ENCODE measurements at regions not wholly inside any gene's neighbourhood (a gene's known extent, or its start where the extent isn't known, plus 50 kb on each side); places are given as distances from the start of the nearest gene placed in this dataset.

GRCh38 chr1:222865718-222866117 lies 50.9 kb downstream of the DISP1 start:
- no peak overlapping the region for H3K4ac ChIP-seq (ENCODE audit: low read depth in 1 of 2, low read length in 2 of 2)
- H3K18ac ChIP-seq (ENCODE audit: low read depth in 1 of 2, low read length in 2 of 2): no peak overlapping the region
- no peak overlapping the region for H3K27ac ChIP-seq (ENCODE audit: low read length, poor library complexity, severe bottlenecking)
- H4K8ac ChIP-seq (ENCODE audit: low read length): no peak overlapping the region
- no peak overlapping the region for H3K4me3 ChIP-seq (ENCODE audit: insufficient read depth in 1 of 2, low read depth in 1 of 2, low read length in 2 of 2)
- H3K36me3 ChIP-seq (ENCODE audit: control insufficient read depth in 1 of 2, insufficient read depth in 2 of 2, low read depth in 1 of 2, low read length in 2 of 2): no peaks in the 10 kb centered on the region
- no peak overlapping the region for H3K9ac ChIP-seq (ENCODE audit: low read length)
- DNase-seq: no peak
- H2BK12ac ChIP-seq (ENCODE audit: low read length in 2 of 2): no peak overlapping the region
- H2BK120ac ChIP-seq (ENCODE audit: low read depth, low read length): no peak overlapping the region
- no peaks in the 10 kb centered on the region for H3K9me3 ChIP-seq (ENCODE audit: control insufficient read depth, low read length)
- no peaks in the 10 kb centered on the region for H3K27me3 ChIP-seq (ENCODE audit: control insufficient read depth in 1 of 2, insufficient read depth in 1 of 2, low read length in 2 of 2)
- no peak overlapping the region for H2AFZ ChIP-seq (ENCODE audit: low read depth, low read length)
- H3K14ac ChIP-seq (ENCODE audit: low read length in 2 of 2): no peak overlapping the region
- WGBS: 86% methylated on average over 4 of the region's 4 CpGs
- H3K4me2 ChIP-seq (ENCODE audit: low read length, poor library complexity, severe bottlenecking): no peak overlapping the region
- no peak overlapping the region for H2AK5ac ChIP-seq (ENCODE audit: low read length, severe bottlenecking)
- no peak overlapping the region for H4K91ac ChIP-seq (ENCODE audit: low read length)
- no peaks in the 10 kb centered on the region for H3K4me1 ChIP-seq (ENCODE audit: control insufficient read depth, insufficient read depth, low read depth, low read length)
- no peak overlapping the region for H2BK5ac ChIP-seq (ENCODE audit: low read depth, low read length, poor library complexity, severe bottlenecking)
- peaks cover 14% of the 10 kb centered on the region for H3K79me1 ChIP-seq (replicated peaks; ENCODE audit: low read length, poor library complexity, severe bottlenecking)
- H3K23ac ChIP-seq (ENCODE audit: low read length in 2 of 2): no peak overlapping the region
- no peak overlapping the region for H2BK15ac ChIP-seq (ENCODE audit: low read depth, poor library complexity, severe bottlenecking)

GRCh38 chr1:222867316-222867715 lies 52.5 kb downstream of the DISP1 start:
- Histone ChIP-seq H2AK5ac (ENCODE audit: low read length, severe bottlenecking) (no peak overlapping the region), H3K18ac (ENCODE audit: low read depth in 1 of 2, low read length in 2 of 2) (no peak overlapping the region), H3K4me2 (ENCODE audit: low read length, poor library complexity, severe bottlenecking) (no peak overlapping the region), H4K8ac (ENCODE audit: low read length) (no peak overlapping the region), H2BK15ac (ENCODE audit: low read depth, poor library complexity, severe bottlenecking) (no peak overlapping the region), H3K9ac (ENCODE audit: low read length) (no peak overlapping the region), H2BK12ac (ENCODE audit: low read length in 2 of 2) (no peak overlapping the region), H2AFZ (ENCODE audit: low read depth, low read length) (no peak overlapping the region), H3K4me1 (ENCODE audit: control insufficient read depth, insufficient read depth, low read depth, low read length) (no peaks in the 10 kb centered on the region), H3K27ac (ENCODE audit: low read length, poor library complexity, severe bottlenecking) (no peak overlapping the region), H3K14ac (ENCODE audit: low read length in 2 of 2) (no peak overlapping the region), H2BK120ac (ENCODE audit: low read depth, low read length) (no peak overlapping the region), H3K79me1 (replicated peaks; ENCODE audit: low read length, poor library complexity, severe bottlenecking) (peaks cover 14% of the 10 kb centered on the region), H3K9me3 (ENCODE audit: control insufficient read depth, low read length) (no peaks in the 10 kb centered on the region), H2BK5ac (ENCODE audit: low read depth, low read length, poor library complexity, severe bottlenecking) (no peak overlapping the region), H3K23ac (ENCODE audit: low read length in 2 of 2) (no peak overlapping the region), H3K4me3 (ENCODE audit: insufficient read depth in 1 of 2, low read depth in 1 of 2, low read length in 2 of 2) (no peak overlapping the region), H3K4ac (ENCODE audit: low read depth in 1 of 2, low read length in 2 of 2) (no peak overlapping the region), H3K27me3 (ENCODE audit: control insufficient read depth in 1 of 2, insufficient read depth in 1 of 2, low read length in 2 of 2) (no peaks in the 10 kb centered on the region), H3K36me3 (ENCODE audit: control insufficient read depth in 1 of 2, insufficient read depth in 2 of 2, low read depth in 1 of 2, low read length in 2 of 2) (no peaks in the 10 kb centered on the region), H4K91ac (ENCODE audit: low read length) (no peak overlapping the region)
- WGBS: 55% methylated on average over 1 of the region's 1 CpG
- DNase-seq: no peak

GRCh38 chr1:222876182-222876581 lies 61.3 kb downstream of the DISP1 start:
- Histone ChIP-seq H3K79me1 (replicated peaks; ENCODE audit: low read length, poor library complexity, severe bottlenecking) (peaks cover 5% of the 10 kb centered on the region), H2BK12ac (ENCODE audit: low read length in 2 of 2) (no peak overlapping the region), H4K8ac (ENCODE audit: low read length) (no peak overlapping the region), H4K91ac (ENCODE audit: low read length) (no peak overlapping the region), H3K4ac (ENCODE audit: low read depth in 1 of 2, low read length in 2 of 2) (no peak overlapping the region), H3K36me3 (ENCODE audit: control insufficient read depth in 1 of 2, insufficient read depth in 2 of 2, low read depth in 1 of 2, low read length in 2 of 2) (no peaks in the 10 kb centered on the region), H2BK120ac (ENCODE audit: low read depth, low read length) (no peak overlapping the region), H3K9me3 (ENCODE audit: control insufficient read depth, low read length) (no peaks in the 10 kb centered on the region), H3K9ac (ENCODE audit: low read length) (no peak overlapping the region), H2AFZ (ENCODE audit: low read depth, low read length) (no peak overlapping the region), H3K4me2 (ENCODE audit: low read length, poor library complexity, severe bottlenecking) (no peak overlapping the region), H3K14ac (ENCODE audit: low read length in 2 of 2) (no peak overlapping the region), H2BK5ac (ENCODE audit: low read depth, low read length, poor library complexity, severe bottlenecking) (no peak overlapping the region), H3K27ac (ENCODE audit: low read length, poor library complexity, severe bottlenecking) (no peak overlapping the region), H2BK15ac (ENCODE audit: low read depth, poor library complexity, severe bottlenecking) (no peak overlapping the region), H3K27me3 (ENCODE audit: control insufficient read depth in 1 of 2, insufficient read depth in 1 of 2, low read length in 2 of 2) (no peaks in the 10 kb centered on the region), H3K23ac (ENCODE audit: low read length in 2 of 2) (no peak overlapping the region), H3K4me1 (ENCODE audit: control insufficient read depth, insufficient read depth, low read depth, low read length) (no peaks in the 10 kb centered on the region), H3K4me3 (ENCODE audit: insufficient read depth in 1 of 2, low read depth in 1 of 2, low read length in 2 of 2) (no peak overlapping the region), H2AK5ac (ENCODE audit: low read length, severe bottlenecking) (no peak overlapping the region), H3K18ac (ENCODE audit: low read depth in 1 of 2, low read length in 2 of 2) (no peak overlapping the region)
- 100% methylated on average over 1 of the region's 1 CpG for WGBS
- DNase-seq: no peak

GRCh38 chr1:222877854-222878253 lies 63.0 kb downstream of the DISP1 start:
- H3K27ac ChIP-seq (ENCODE audit: low read length, poor library complexity, severe bottlenecking): no peak overlapping the region
- H2BK15ac ChIP-seq (ENCODE audit: low read depth, poor library complexity, severe bottlenecking): no peak overlapping the region
- no peak overlapping the region for H2BK12ac ChIP-seq (ENCODE audit: low read length in 2 of 2)
- H3K23ac ChIP-seq (ENCODE audit: low read length in 2 of 2): no peak overlapping the region
- no peak overlapping the region for H4K91ac ChIP-seq (ENCODE audit: low read length)
- H3K4ac ChIP-seq (ENCODE audit: low read depth in 1 of 2, low read length in 2 of 2): no peak overlapping the region
- no peak for DNase-seq
- H3K9ac ChIP-seq (ENCODE audit: low read length): peak overlapping the region; percentile 48
- no peaks in the 10 kb centered on the region for H3K36me3 ChIP-seq (ENCODE audit: control insufficient read depth in 1 of 2, insufficient read depth in 2 of 2, low read depth in 1 of 2, low read length in 2 of 2)
- H3K4me3 ChIP-seq (ENCODE audit: insufficient read depth in 1 of 2, low read depth in 1 of 2, low read length in 2 of 2): peak overlapping the region in 1 of 2 experiments; percentile 48
- H2AFZ ChIP-seq (ENCODE audit: low read depth, low read length): no peak overlapping the region
- H3K9me3 ChIP-seq (ENCODE audit: control insufficient read depth, low read length): no peaks in the 10 kb centered on the region
- no peak overlapping the region for H2AK5ac ChIP-seq (ENCODE audit: low read length, severe bottlenecking)
- no peaks in the 10 kb centered on the region for H3K4me1 ChIP-seq (ENCODE audit: control insufficient read depth, insufficient read depth, low read depth, low read length)
- no peak overlapping the region for H3K14ac ChIP-seq (ENCODE audit: low read length in 2 of 2)
- H3K79me1 ChIP-seq (replicated peaks; ENCODE audit: low read length, poor library complexity, severe bottlenecking): peaks cover 5% of the 10 kb centered on the region
- no peak overlapping the region for H2BK120ac ChIP-seq (ENCODE audit: low read depth, low read length)
- no peak overlapping the region for H2BK5ac ChIP-seq (ENCODE audit: low read depth, low read length, poor library complexity, severe bottlenecking)
- no peak overlapping the region for H3K18ac ChIP-seq (ENCODE audit: low read depth in 1 of 2, low read length in 2 of 2)
- H3K27me3 ChIP-seq (ENCODE audit: control insufficient read depth in 1 of 2, insufficient read depth in 1 of 2, low read length in 2 of 2): no peaks in the 10 kb centered on the region
- no peak overlapping the region for H3K4me2 ChIP-seq (ENCODE audit: low read length, poor library complexity, severe bottlenecking)
- no peak overlapping the region for H4K8ac ChIP-seq (ENCODE audit: low read length)
- WGBS: 97% methylated on average over 2 of the region's 2 CpGs

Measured in mesenchymal stem cell (in vitro differentiated cells and primary cell).